ENCODE measurements at regions not wholly inside any gene's neighbourhood (a gene's known extent, or its start where the extent isn't known, plus 50 kb on each side); places are given as distances from the start of the nearest gene placed in this dataset.
"Not testable (repeated sequence)": the region's sequence is repeated elsewhere in the genome, so short reads cannot be mapped to it uniquely, and the experiment has no call there.

DNA sequence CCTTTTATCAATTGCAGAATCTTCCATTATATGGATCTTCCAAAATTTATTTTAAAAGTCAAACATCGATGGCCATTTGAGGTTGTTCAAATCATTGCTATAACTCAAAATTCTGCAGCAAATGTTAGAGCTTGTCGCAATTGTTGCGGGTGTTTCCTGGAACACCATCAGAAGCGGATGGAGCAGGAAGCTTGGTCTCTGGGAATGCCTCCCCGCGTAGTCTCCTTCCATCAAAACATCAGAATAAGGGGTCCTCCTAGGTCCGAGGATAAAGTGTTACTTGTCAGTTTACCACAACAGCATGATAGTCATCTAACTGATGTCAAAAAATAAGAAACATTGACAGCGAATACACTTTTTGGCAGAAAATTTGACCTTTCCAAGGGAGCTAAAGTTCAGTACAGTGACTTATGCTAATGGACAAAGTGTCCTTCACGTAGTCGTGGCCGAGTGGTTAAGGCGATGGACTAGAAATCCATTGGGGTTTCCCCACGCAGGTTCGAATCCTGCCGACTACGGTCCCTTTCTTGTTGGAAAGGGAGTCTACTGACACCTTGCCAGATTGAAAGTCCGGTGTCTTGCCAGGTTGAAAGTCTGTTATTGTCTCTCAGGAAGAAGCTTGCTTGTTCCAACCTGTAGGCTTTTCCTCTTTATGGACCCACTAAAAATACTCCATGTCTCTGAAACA lies 59.0 kb upstream of the ZNF184 start:
- TF ChIP-seq, protein P1, sequence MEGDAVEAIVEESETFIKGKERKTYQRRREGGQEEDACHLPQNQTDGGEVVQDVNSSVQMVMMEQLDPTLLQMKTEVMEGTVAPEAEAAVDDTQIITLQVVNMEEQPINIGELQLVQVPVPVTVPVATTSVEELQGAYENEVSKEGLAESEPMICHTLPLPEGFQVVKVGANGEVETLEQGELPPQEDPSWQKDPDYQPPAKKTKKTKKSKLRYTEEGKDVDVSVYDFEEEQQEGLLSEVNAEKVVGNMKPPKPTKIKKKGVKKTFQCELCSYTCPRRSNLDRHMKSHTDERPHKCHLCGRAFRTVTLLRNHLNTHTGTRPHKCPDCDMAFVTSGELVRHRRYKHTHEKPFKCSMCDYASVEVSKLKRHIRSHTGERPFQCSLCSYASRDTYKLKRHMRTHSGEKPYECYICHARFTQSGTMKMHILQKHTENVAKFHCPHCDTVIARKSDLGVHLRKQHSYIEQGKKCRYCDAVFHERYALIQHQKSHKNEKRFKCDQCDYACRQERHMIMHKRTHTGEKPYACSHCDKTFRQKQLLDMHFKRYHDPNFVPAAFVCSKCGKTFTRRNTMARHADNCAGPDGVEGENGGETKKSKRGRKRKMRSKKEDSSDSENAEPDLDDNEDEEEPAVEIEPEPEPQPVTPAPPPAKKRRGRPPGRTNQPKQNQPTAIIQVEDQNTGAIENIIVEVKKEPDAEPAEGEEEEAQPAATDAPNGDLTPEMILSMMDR (IDR thresholded peaks at IDR 0.05; ENCODE audit: unreplicated experiment): no peak
- ChIA-PET POLR2A (interaction anchor here (0.6 to 2.8 kb wide), 7 partner anchors 10 to 1376 kb away, joined by 3 to 10 read pairs (median 4); a partner anchor contains a TSS), CTCF (interaction anchor here (0.7 to 0.8 kb wide), 2 partner anchors 13 to 74 kb away, joined by 3 read pairs; no protein-coding TSS in a partner anchor)
- H3K4me1 Mint-ChIP-seq (ENCODE audit: insufficient read depth, unreplicated experiment): no peaks in the 10 kb centered on the region
- H3K9me3 Mint-ChIP-seq (ENCODE audit: unreplicated experiment): no peaks in the 10 kb centered on the region
- no peak for DNase-seq (ENCODE audit: unreplicated experiment)
- no peaks in the 10 kb centered on the region for H3K27me3 Mint-ChIP-seq (ENCODE audit: insufficient read depth, unreplicated experiment)
- intact Hi-C loops (cut with micrococcal nuclease): no loop called here
- no peak overlapping the region for H3K27ac Mint-ChIP-seq (ENCODE audit: low read depth, unreplicated experiment)
- no peak overlapping the region for H3K4me3 Mint-ChIP-seq (ENCODE audit: unreplicated experiment)
- H3K36me3 Mint-ChIP-seq (ENCODE audit: insufficient read depth, unreplicated experiment): no peaks in the 10 kb centered on the region
- BruUV-seq (replicated peaks): no TSS peak

GRCh38 chr6:27529796-27530195 lies 56.9 kb upstream of the ZNF184 start:
- CTCF ChIA-PET; H3K27ac Mint-ChIP-seq (ENCODE audit: low read depth, unreplicated experiment); BruUV-seq (replicated peaks); H3K27me3 Mint-ChIP-seq (ENCODE audit: insufficient read depth, unreplicated experiment); H3K9me3 Mint-ChIP-seq (ENCODE audit: unreplicated experiment); H3K36me3 Mint-ChIP-seq (ENCODE audit: insufficient read depth, unreplicated experiment); DNase-seq (ENCODE audit: unreplicated experiment); H3K4me3 Mint-ChIP-seq (ENCODE audit: unreplicated experiment); H3K4me1 Mint-ChIP-seq (ENCODE audit: insufficient read depth, unreplicated experiment); intact Hi-C loops (cut with micrococcal nuclease): not testable (repeated sequence)
- POLR2A ChIA-PET: interaction anchor here (1.0 kb wide), 1 partner anchor 14 kb away, joined by 3 read pairs; no protein-coding TSS in a partner anchor

GRCh38 chr6:27528714-27529113 lies 55.8 kb upstream of the ZNF184 start:
- BruUV-seq (replicated peaks): TSS peak; percentile 99
- no peaks in the 10 kb centered on the region for H3K4me1 Mint-ChIP-seq (ENCODE audit: insufficient read depth, unreplicated experiment)
- no peak overlapping the region for H3K4me3 Mint-ChIP-seq (ENCODE audit: unreplicated experiment)
- intact Hi-C loops (cut with micrococcal nuclease): no loop called here
- no peaks in the 10 kb centered on the region for H3K27me3 Mint-ChIP-seq (ENCODE audit: insufficient read depth, unreplicated experiment)
- H3K27ac Mint-ChIP-seq (ENCODE audit: low read depth, unreplicated experiment): no peak overlapping the region
- H3K9me3 Mint-ChIP-seq (ENCODE audit: unreplicated experiment): no peaks in the 10 kb centered on the region
- CTCF ChIA-PET: no interaction called here
- POLR2A ChIA-PET: no interaction called here
- H3K36me3 Mint-ChIP-seq (ENCODE audit: insufficient read depth, unreplicated experiment): no peaks in the 10 kb centered on the region
- TF ChIP-seq, protein P1 (IDR thresholded peaks at IDR 0.05; ENCODE audit: unreplicated experiment): no peak
- DNase-seq (ENCODE audit: unreplicated experiment): no peak

Measured in MCF 10A (cell line).